Testis (tissue), 2 donors: ENCODE measurements at regions not wholly inside any gene's neighbourhood (a gene's known extent, or its start where the extent isn't known, plus 50 kb on each side); places are given as distances from the start of the nearest gene placed in this dataset.

Experiments used
- CTCF ChIP-seq, 3 experiments: fragments of 450-650 bp in 2 of 3; fragments of 200-600 bp in 1 of 3; sonication (generic) in 1 of 3; IDR thresholded peaks; one replicate each; pipeline ENCODE4 v1.5.1; 2016 to 2019; ENCODE audit warnings: antibody characterized with exemption in 3 of 3, mild to moderate bottlenecking in 2 of 3, moderate library complexity in 1 of 3
- POLR2A ChIP-seq: fragments of 450-650 bp; IDR thresholded peaks from one replicate; pipeline ENCODE4 v1.6.1; 2017; ENCODE audit warnings: antibody characterized with exemption, mild to moderate bottlenecking, moderate library complexity

- TF ChIP-seq CTCF (IDR thresholded peaks at IDR 0.05), result no peak
- no peak for TF ChIP-seq POLR2A
Measured at GRCh38 chr12:92543840-92544239, 158.9 kb upstream of the PLEKHG7 start.
